Suprapubic skin (tissue), 3 donors: ENCODE measurements at regions not wholly inside any gene's neighbourhood (a gene's known extent, or its start where the extent isn't known, plus 50 kb on each side); places are given as distances from the start of the nearest gene placed in this dataset.
"Not testable (repeated sequence)": the region's sequence is repeated elsewhere in the genome, so short reads cannot be mapped to it uniquely, and the experiment has no call there.

Source experiments
- POLR2AphosphoS5 ChIP-seq, 3 donors: sonication (generic); formaldehyde crosslinking; IDR thresholded peaks; one replicate each; pipeline ENCODE4 v1.6.1; 2017; ENCODE audit warnings: antibody characterized with exemption in 3 of 3
- TF ChIP-seq, protein P1 (sequence below), 2 donors: fragments of 200-600 bp in 1 of 2; fragments of 450-650 bp in 1 of 2; sonication (generic) in 1 of 2; IDR thresholded peaks; one replicate each; pipeline ENCODE4 v1.5.1; 2016 to 2019; ENCODE audit warnings: antibody characterized with exemption in 2 of 2, mild to moderate bottlenecking in 1 of 2, moderate library complexity in 1 of 2

GRCh38 chr2:87572906-87573305 lies 175.0 kb upstream of the PLGLB2 start:
- TF ChIP-seq, protein P1, sequence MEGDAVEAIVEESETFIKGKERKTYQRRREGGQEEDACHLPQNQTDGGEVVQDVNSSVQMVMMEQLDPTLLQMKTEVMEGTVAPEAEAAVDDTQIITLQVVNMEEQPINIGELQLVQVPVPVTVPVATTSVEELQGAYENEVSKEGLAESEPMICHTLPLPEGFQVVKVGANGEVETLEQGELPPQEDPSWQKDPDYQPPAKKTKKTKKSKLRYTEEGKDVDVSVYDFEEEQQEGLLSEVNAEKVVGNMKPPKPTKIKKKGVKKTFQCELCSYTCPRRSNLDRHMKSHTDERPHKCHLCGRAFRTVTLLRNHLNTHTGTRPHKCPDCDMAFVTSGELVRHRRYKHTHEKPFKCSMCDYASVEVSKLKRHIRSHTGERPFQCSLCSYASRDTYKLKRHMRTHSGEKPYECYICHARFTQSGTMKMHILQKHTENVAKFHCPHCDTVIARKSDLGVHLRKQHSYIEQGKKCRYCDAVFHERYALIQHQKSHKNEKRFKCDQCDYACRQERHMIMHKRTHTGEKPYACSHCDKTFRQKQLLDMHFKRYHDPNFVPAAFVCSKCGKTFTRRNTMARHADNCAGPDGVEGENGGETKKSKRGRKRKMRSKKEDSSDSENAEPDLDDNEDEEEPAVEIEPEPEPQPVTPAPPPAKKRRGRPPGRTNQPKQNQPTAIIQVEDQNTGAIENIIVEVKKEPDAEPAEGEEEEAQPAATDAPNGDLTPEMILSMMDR (IDR thresholded peaks at IDR 0.05), result not testable (repeated sequence)
- not testable (repeated sequence) for TF ChIP-seq POLR2AphosphoS5 (IDR thresholded peaks at IDR 0.05)
